ENCODE measurements at regions not wholly inside any gene's neighbourhood (a gene's known extent, or its start where the extent isn't known, plus 50 kb on each side); places are given as distances from the start of the nearest gene placed in this dataset.

- H3K4me2 ChIP-seq (ENCODE audit: low read length), result no peak overlapping the region
- no peaks in the 10 kb centered on the region for H4K20me1 ChIP-seq (ENCODE audit: insufficient read depth, low read length)
- H3K9ac ChIP-seq (ENCODE audit: low read length), result no peak overlapping the region
- no peaks in the 10 kb centered on the region for H3K9me3 ChIP-seq (ENCODE audit: insufficient read depth, low read length)
- H3K79me2 ChIP-seq (ENCODE audit: low read length), result no peaks in the 10 kb centered on the region
- H3K27ac ChIP-seq (ENCODE audit: low read length), result no peak overlapping the region
- TF ChIP-seq CTCF (IDR thresholded peaks at IDR 0.05; ENCODE audit: low read depth, low read length) (no peak), EZH2phosphoT487 (IDR thresholded peaks at IDR 0.05; ENCODE audit: low read depth) (no peak)
- no peaks in the 10 kb centered on the region for H3K4me1 ChIP-seq (ENCODE audit: low read length)
- no peaks in the 10 kb centered on the region for H3K36me3 ChIP-seq (replicated peaks; ENCODE audit: low read depth, low read length)
- no peaks in the 10 kb centered on the region for H3K27me3 ChIP-seq (ENCODE audit: low read depth, low read length)
- H3K4me3 ChIP-seq (ENCODE audit: low read length), result no peak overlapping the region
- H2AFZ ChIP-seq (ENCODE audit: low read depth, low read length), result no peak overlapping the region
Observed at GRCh38 chr2:150983314-150983897, 278.3 kb downstream of the RBM43 start.

DNA sequence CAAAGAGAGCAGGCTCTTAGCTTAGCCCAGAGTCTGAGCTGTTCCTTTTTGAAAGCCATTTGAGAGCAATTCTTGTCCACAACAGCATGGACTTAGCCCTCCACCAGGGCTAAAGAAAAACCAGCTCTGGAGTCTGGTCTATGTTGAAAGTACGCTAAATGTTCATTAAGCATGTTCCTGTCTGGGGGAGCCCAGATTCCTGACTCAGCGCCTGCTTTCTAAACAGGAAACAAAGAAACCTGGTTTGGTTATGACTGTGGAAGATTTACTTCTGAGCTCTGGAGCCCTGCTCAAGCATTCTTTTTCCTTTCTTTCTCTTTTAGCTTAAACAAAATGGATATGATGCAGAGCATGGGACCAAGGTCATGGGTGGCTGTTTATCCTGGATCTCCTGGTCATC lies 279.8 kb downstream of the RBM43 start:
- no peaks in the 10 kb centered on the region for H3K4me1 ChIP-seq (ENCODE audit: low read length)
- no peaks in the 10 kb centered on the region for H3K79me2 ChIP-seq (ENCODE audit: low read length)
- H3K36me3 ChIP-seq (replicated peaks; ENCODE audit: low read depth, low read length), result no peaks in the 10 kb centered on the region
- no peak overlapping the region for H3K4me3 ChIP-seq (ENCODE audit: low read length)
- H3K9ac ChIP-seq (ENCODE audit: low read length), result no peak overlapping the region
- no peak overlapping the region for H3K27ac ChIP-seq (ENCODE audit: low read length)
- no peaks in the 10 kb centered on the region for H4K20me1 ChIP-seq (ENCODE audit: insufficient read depth, low read length)
- no peaks in the 10 kb centered on the region for H3K27me3 ChIP-seq (ENCODE audit: low read depth, low read length)
- TF ChIP-seq CTCF (IDR thresholded peaks at IDR 0.05; ENCODE audit: low read depth, low read length), result no peak
- H3K4me2 ChIP-seq (ENCODE audit: low read length), result no peak overlapping the region
- H2AFZ ChIP-seq (ENCODE audit: low read depth, low read length), result no peak overlapping the region
- no peaks in the 10 kb centered on the region for H3K9me3 ChIP-seq (ENCODE audit: insufficient read depth, low read length)

- no peaks in the 10 kb centered on the region for H4K20me1 ChIP-seq (ENCODE audit: insufficient read depth, low read length)
- TF ChIP-seq EZH2phosphoT487 (IDR thresholded peaks at IDR 0.05; ENCODE audit: low read depth) (no peak), CTCF (IDR thresholded peaks at IDR 0.05; ENCODE audit: low read depth, low read length) (no peak)
- H3K4me3 ChIP-seq (ENCODE audit: low read length), result no peak overlapping the region
- H3K4me2 ChIP-seq (ENCODE audit: low read length), result no peak overlapping the region
- no peak overlapping the region for H3K27ac ChIP-seq (ENCODE audit: low read length)
- no peak overlapping the region for H3K9ac ChIP-seq (ENCODE audit: low read length)
- H3K36me3 ChIP-seq (replicated peaks; ENCODE audit: low read depth, low read length), result no peaks in the 10 kb centered on the region
- H3K4me1 ChIP-seq (ENCODE audit: low read length), result no peaks in the 10 kb centered on the region
- H3K27me3 ChIP-seq (ENCODE audit: low read depth, low read length), result no peaks in the 10 kb centered on the region
- no peak overlapping the region for H2AFZ ChIP-seq (ENCODE audit: low read depth, low read length)
- H3K79me2 ChIP-seq (ENCODE audit: low read length), result no peaks in the 10 kb centered on the region
- H3K9me3 ChIP-seq (ENCODE audit: insufficient read depth, low read length), result no peaks in the 10 kb centered on the region
Observed at GRCh38 chr2:150978053-150978452, 283.6 kb downstream of the RBM43 start.

DNA sequence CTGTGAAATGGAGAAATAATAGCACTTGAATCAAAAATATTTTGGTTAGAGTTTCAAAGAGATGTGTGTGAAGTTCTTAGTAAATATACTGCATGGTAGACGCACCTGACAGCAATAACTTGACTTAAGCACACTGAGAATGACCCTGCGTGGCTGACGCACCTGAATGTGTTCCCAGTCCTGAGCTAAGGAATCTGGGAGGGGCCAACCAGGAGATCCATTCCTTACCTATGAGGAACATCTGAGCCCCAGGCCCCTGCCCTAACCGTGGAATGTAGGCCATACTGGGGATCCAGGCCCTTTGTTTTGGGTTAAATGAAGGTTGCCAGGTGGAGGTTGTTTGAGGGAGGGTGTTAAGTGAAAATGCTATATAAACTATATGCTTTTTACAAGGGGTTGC lies 284.4 kb downstream of the RBM43 start:
- Histone ChIP-seq H4K20me1 (ENCODE audit: insufficient read depth, low read length) (no peaks in the 10 kb centered on the region), H3K27me3 (ENCODE audit: low read depth, low read length) (no peaks in the 10 kb centered on the region), H3K4me2 (ENCODE audit: low read length) (no peak overlapping the region), H3K36me3 (replicated peaks; ENCODE audit: low read depth, low read length) (no peaks in the 10 kb centered on the region), H3K9me3 (ENCODE audit: insufficient read depth, low read length) (no peaks in the 10 kb centered on the region), H3K27ac (ENCODE audit: low read length) (no peak overlapping the region), H3K4me1 (ENCODE audit: low read length) (no peaks in the 10 kb centered on the region), H2AFZ (ENCODE audit: low read depth, low read length) (no peak overlapping the region), H3K4me3 (ENCODE audit: low read length) (no peak overlapping the region), H3K9ac (ENCODE audit: low read length) (no peak overlapping the region), H3K79me2 (ENCODE audit: low read length) (no peaks in the 10 kb centered on the region)
- TF ChIP-seq CTCF (IDR thresholded peaks at IDR 0.05; ENCODE audit: low read depth, low read length) (no peak), EZH2phosphoT487 (IDR thresholded peaks at IDR 0.05; ENCODE audit: low read depth) (no peak)

Data from OCI-LY3 (cell line).